ENCODE measurements at regions not wholly inside any gene's neighbourhood (a gene's known extent, or its start where the extent isn't known, plus 50 kb on each side); places are given as distances from the start of the nearest gene placed in this dataset.

DNA sequence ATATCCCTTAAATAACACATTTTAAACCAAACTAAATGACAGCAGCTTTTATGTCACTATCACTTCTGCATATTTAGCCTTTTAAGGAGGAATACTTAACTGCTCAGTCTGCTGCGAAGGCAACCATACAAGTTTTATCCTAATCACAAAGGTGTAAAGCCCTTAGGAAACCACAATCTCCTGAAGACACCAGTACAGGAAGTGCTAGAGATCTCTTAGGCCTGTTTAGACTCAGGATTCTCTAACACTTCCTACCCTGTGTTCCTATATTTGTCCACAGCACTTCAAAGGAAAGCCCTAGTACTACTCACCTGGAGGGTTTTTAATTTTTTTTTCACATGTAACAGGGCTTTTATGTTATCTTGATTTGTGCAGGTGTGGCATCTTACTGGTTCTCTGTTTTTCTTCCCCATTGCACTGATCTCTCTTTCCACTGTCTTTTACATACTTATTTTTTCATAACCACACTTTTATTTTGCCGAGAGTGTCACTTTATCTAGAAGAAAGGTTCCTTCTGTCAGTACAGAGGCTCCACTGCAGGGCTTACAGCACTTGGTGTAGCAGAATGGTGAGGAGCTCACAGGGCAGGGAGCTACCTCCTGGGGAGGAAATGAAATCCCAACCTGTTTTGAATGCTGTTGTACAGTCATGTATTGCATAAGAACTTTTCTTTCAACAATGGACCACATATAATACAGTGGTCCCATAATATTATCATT is 1060.6 kb upstream of the ACO1 start:
- no peak overlapping the region for H3K56ac ChIP-seq (ENCODE audit: extremely low read depth, insufficient read depth, low read length)
- WGBS, 2 experiments (ENCODE audit: extremely low coverage in 2 of 2, insufficient read length in 1 of 2): no CpG with 5 or more reads among the region's 2 CpGs
- ChIA-PET CTCF (no interaction called here), POLR2A (ENCODE audit: unreplicated experiment) (no interaction called here)
- H3K18ac ChIP-seq (ENCODE audit: low read depth, low read length): no peak overlapping the region
- DNase-seq (no peak), ATAC-seq (ENCODE audit: low read depth) (no peak)
- H2BK15ac ChIP-seq (ENCODE audit: low read depth, low read length): no peak overlapping the region
- H3K27me3 ChIP-seq (ENCODE audit: control insufficient read depth, insufficient read depth, low read length): no peaks in the 10 kb centered on the region
- H3K9ac ChIP-seq (ENCODE audit: low read depth, low read length): no peak overlapping the region
- no peak overlapping the region for H2AK5ac ChIP-seq (ENCODE audit: low read depth, low read length)
- H3K9me1 ChIP-seq (ENCODE audit: insufficient read depth, low read length): no peaks in the 10 kb centered on the region
- H3K14ac ChIP-seq (replicated peaks; ENCODE audit: low read depth, low read length): no peak overlapping the region
- no peaks in the 10 kb centered on the region for H3K4me1 ChIP-seq (ENCODE audit: control insufficient read depth, insufficient read depth, low read length)
- no peak overlapping the region for H2AFZ ChIP-seq (replicated peaks; ENCODE audit: low read length, poor library complexity)
- no peaks in the 10 kb centered on the region for H4K20me1 ChIP-seq (ENCODE audit: insufficient read depth, low read length)
- no peak overlapping the region for H3K4ac ChIP-seq (ENCODE audit: low read depth, low read length)
- no peak overlapping the region for H4K8ac ChIP-seq (ENCODE audit: low read depth in 2 of 2, low read length in 2 of 2)
- H3K36me3 ChIP-seq (ENCODE audit: control insufficient read depth, insufficient read depth, low read length): no peaks in the 10 kb centered on the region
- H3K79me1 ChIP-seq (ENCODE audit: low read depth in 1 of 2, low read length in 2 of 2): no peaks in the 10 kb centered on the region
- no peak overlapping the region for H2BK20ac ChIP-seq (ENCODE audit: low read depth, low read length)
- intact Hi-C loops (cut with micrococcal nuclease): no loop called here
- H2BK120ac ChIP-seq (ENCODE audit: low read depth, low read length): no peak overlapping the region
- no peak overlapping the region for H3K23ac ChIP-seq (ENCODE audit: low read depth, low read length)
- dilution Hi-C loops (cut with HindIII; ENCODE audit: low sequenced_read_pairs, unreplicated experiment): no loop called here
- no peak overlapping the region for H4K91ac ChIP-seq (ENCODE audit: insufficient read depth, low read depth, low read length)
- H3K4me3 ChIP-seq (ENCODE audit: insufficient read depth, low read depth, low read length): no peak overlapping the region
- peaks cover 8% of the 10 kb centered on the region; the same call in 1 of the 2 replicates for H3K9me3 ChIP-seq (ENCODE audit: control insufficient read depth, insufficient read depth, low read length)
- in situ Hi-C loops (cut with MboI; ENCODE audit: low sequenced_read_pairs): no loop called here
- BruUV-seq (replicated peaks): no TSS peak
- no peak overlapping the region for H4K5ac ChIP-seq (ENCODE audit: low read depth, low read length)
- no peak overlapping the region for H2BK5ac ChIP-seq (ENCODE audit: low read depth, low read length, poor library complexity, severe bottlenecking)
- H3K27ac ChIP-seq (ENCODE audit: insufficient read depth, low read length): no peak overlapping the region
- TF ChIP-seq RFX5 (IDR thresholded peaks at IDR 0.05; ENCODE audit: low read depth, low read length) (no peak), SMC3 (IDR thresholded peaks at IDR 0.05; ENCODE audit: low read depth, low read length) (no peak), RCOR1 (IDR thresholded peaks at IDR 0.05; ENCODE audit: insufficient replicate concordance, low read length) (no peak)
- no peak overlapping the region for H3K4me2 ChIP-seq (ENCODE audit: low read depth, low read length)
- H2AK9ac ChIP-seq (replicated peaks; ENCODE audit: low read depth, low read length, poor library complexity): no peak overlapping the region
